HEK293T (cell line): ENCODE measurements at regions not wholly inside any gene's neighbourhood (a gene's known extent, or its start where the extent isn't known, plus 50 kb on each side); places are given as distances from the start of the nearest gene placed in this dataset.

Experiments used
- ARNT ChIP-seq: fragments of 450-650 bp; IDR thresholded peaks from 2 replicates; pipeline ENCODE4 v1.6.1; 2017; ENCODE audit warnings: mild to moderate bottlenecking
- BHLHE40 ChIP-seq: fragments of 450-650 bp; IDR thresholded peaks from 2 replicates; pipeline ENCODE4 v1.6.1; 2016; ENCODE audit warnings: mild to moderate bottlenecking, moderate library complexity, borderline replicate concordance
- CTBP1 ChIP-seq: fragments of 450-650 bp; IDR thresholded peaks from 2 replicates; pipeline ENCODE4 v1.6.1; 2016; ENCODE audit warnings: borderline replicate concordance
- ELF4 ChIP-seq: fragments of 450-650 bp; IDR thresholded peaks from 2 replicates; pipeline ENCODE4 v1.6.1; 2017; ENCODE audit warnings: antibody characterized with exemption
- FOXA1 ChIP-seq: fragments of 450-650 bp; IDR thresholded peaks from 2 replicates; pipeline ENCODE4 v1.6.1; 2016; ENCODE audit warnings: mild to moderate bottlenecking
- FOXK2 ChIP-seq: fragments of 450-650 bp; IDR thresholded peaks from 2 replicates; pipeline ENCODE4 v1.6.1; 2016; ENCODE audit warnings: mild to moderate bottlenecking
- FOXM1 ChIP-seq: fragments of 450-650 bp; IDR thresholded peaks from 2 replicates; pipeline ENCODE4 v1.6.1; 2017; ENCODE audit warnings: mild to moderate bottlenecking, borderline replicate concordance
- HDGF ChIP-seq: fragments of 450-650 bp; IDR thresholded peaks from 2 replicates; pipeline ENCODE4 v1.6.1; 2017; ENCODE audit warnings: antibody characterized with exemption, borderline replicate concordance
- SP1 ChIP-seq: fragments of 450-650 bp; IDR thresholded peaks from 2 replicates; pipeline ENCODE4 v1.6.1; 2017
- SUZ12 ChIP-seq: fragments of 450-650 bp; IDR thresholded peaks from 2 replicates; pipeline ENCODE4 v1.6.1; 2016; ENCODE audit warnings: mild to moderate bottlenecking
- TARDBP ChIP-seq: fragments of 450-650 bp; IDR thresholded peaks from 2 replicates; pipeline ENCODE4 v1.6.1; 2016

- no peak for TF ChIP-seq HDGF
- TF ChIP-seq SP1, result no peak
- no peak for TF ChIP-seq FOXM1
- no peak for TF ChIP-seq FOXK2
- no peak for TF ChIP-seq TARDBP
- TF ChIP-seq FOXA1, result no peak
- no peak for TF ChIP-seq SUZ12
- TF ChIP-seq CTBP1, result no peak
- no peak for TF ChIP-seq BHLHE40
- no peak for TF ChIP-seq ARNT
- TF ChIP-seq ELF4, result no peak
Observed at GRCh38 chr20:39660226-39660625, 698.1 kb downstream of the DHX35 start.
